ENCODE measurements at regions not wholly inside any gene's neighbourhood (a gene's known extent, or its start where the extent isn't known, plus 50 kb on each side); places are given as distances from the start of the nearest gene placed in this dataset.

DNA sequence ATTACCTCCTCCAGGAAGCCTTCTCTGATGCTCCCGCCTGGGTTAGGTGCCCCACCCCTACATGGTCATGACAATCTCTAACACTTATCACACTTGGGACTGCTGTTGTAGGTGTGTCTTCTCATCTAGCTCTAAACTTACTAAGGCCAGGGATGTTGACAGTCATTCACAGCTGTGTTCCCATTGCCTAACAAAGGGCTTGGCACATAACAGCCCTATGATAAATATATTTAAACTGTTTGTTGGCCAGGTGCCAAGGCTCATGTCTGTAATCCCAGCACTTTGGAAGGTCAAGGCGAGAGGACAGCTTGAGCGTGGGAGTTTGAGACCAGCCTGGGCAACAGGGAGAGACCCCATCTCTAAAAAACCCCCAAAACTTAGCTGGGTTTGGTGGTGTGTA is 98.8 kb upstream of the RGS6 start:
- TF ChIP-seq CTCF (conservative IDR thresholded peaks at IDR 0.05; ENCODE audit: low read length): no peak
- TF ChIP-seq EZH2phosphoT487 (IDR thresholded peaks at IDR 0.05; ENCODE audit: borderline replicate concordance, low read depth, low read length): no peak
